ENCODE measurements at regions not wholly inside any gene's neighbourhood (a gene's known extent, or its start where the extent isn't known, plus 50 kb on each side); places are given as distances from the start of the nearest gene placed in this dataset.

GRCh38 chr5:104071887-104072286, 509.3 kb upstream of the NUDT12 start:
- H3K4me3 ChIP-seq = no peak overlapping the region
- no peak for DNase-seq
- no peak overlapping the region for H3K27ac ChIP-seq
- H3K36me3 ChIP-seq = no peaks in the 10 kb centered on the region
- H3K4me1 ChIP-seq = no peaks in the 10 kb centered on the region
- intact Hi-C loops (cut with DNase I; ENCODE audit: low total_unique reads) = no loop called here
- no peak for TF ChIP-seq POLR2AphosphoS5 (IDR thresholded peaks at IDR 0.05)
- TF ChIP-seq EP300 (IDR thresholded peaks at IDR 0.05) = no peak
- TF ChIP-seq CTCF (IDR thresholded peaks at IDR 0.05) = no peak
- no peak for TF ChIP-seq POLR2A (IDR thresholded peaks at IDR 0.05)
- WGBS, 5 donors = 55 to 76% (median 67%) methylated on average over 2 of the region's 2 CpGs
- peaks cover 0 to 13% (median 0%) of the 10 kb centered on the region in 4 donors for H3K9me3 ChIP-seq
- no peaks in the 10 kb centered on the region for H3K27me3 ChIP-seq

DNA sequence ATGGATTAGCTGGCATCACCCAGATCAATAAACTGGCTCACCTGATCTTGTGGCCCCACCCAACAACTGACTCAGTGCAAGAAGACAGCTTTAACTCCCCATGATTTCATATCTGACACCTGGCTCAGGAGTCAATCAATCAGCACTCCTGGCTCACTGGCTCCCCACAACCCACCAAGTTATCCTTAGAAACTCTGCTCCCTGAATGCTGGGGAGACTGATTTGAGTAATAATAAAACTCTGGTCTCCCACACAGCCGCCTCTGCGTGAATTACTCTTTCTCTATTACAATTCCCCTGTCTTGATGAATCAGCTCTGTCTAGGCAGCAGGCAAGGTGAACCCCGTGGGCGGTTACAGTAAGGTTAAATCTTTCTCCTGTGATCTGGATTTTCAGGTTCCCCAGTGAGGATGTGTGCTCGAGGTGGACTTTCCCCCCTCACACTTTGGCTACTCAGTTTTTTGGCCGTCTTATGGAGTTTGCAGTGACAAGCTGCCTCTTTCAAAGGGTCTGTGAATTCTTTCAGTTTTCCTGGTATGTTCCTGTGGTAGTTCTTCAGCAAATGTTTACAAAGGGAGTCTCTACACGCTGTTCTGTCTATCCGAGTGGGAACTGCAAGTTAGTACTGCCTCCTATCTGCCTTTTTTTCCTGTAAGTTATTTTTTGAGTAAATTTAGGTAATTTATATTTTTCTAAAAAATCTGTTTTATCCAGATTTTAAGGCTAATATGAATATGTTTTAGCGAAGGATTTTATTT, 500.2 kb upstream of the NUDT12 start:
- intact Hi-C loops (cut with DNase I; ENCODE audit: low total_unique reads) = no loop called here
- Histone ChIP-seq H3K9me3 (no peaks in the 10 kb centered on the region), H3K27me3 (no peaks in the 10 kb centered on the region), H3K4me1 (no peaks in the 10 kb centered on the region), H3K36me3 (no peaks in the 10 kb centered on the region), H3K27ac (no peak overlapping the region), H3K4me3 (no peak overlapping the region)
- peak in 1 of 2 donors; percentile 12 for DNase-seq
- 34 to 56% (median 39%) methylated on average over 9 of the region's 9 CpGs for WGBS, 5 donors
- TF ChIP-seq POLR2A (IDR thresholded peaks at IDR 0.05) = no peak
- no peak for TF ChIP-seq EP300 (IDR thresholded peaks at IDR 0.05)
- TF ChIP-seq POLR2AphosphoS5 (IDR thresholded peaks at IDR 0.05) = no peak
- no peak for TF ChIP-seq CTCF (IDR thresholded peaks at IDR 0.05)

DNA sequence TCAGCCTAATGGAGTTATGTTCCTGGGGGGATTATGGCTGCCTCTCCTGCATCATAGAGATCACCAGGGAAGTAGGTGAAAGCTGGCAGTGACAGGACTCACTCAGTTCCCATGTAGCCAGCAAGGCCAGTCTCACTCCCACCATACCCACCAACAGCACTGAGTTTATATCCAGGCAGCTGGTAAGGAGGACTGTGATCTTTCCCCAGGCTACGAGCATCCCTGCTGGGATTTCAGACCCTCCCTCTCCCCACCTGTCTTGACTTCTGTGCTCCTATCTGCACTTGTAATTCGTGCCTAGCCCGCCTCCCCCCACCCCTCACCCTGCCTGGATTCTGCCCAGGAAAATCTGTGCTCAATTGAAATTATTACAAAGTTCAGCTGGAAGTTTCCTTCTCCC, 499.1 kb upstream of the NUDT12 start:
- Histone ChIP-seq H3K4me3 (no peak overlapping the region), H3K9me3 (no peaks in the 10 kb centered on the region), H3K27me3 (no peaks in the 10 kb centered on the region), H3K27ac (no peak overlapping the region), H3K4me1 (no peaks in the 10 kb centered on the region), H3K36me3 (no peaks in the 10 kb centered on the region)
- DNase-seq = no peak
- WGBS, 5 donors = 58 to 81% (median 63%) methylated on average over 3 of the region's 3 CpGs
- intact Hi-C loops (cut with DNase I; ENCODE audit: low total_unique reads) = no loop called here
- no peak for TF ChIP-seq POLR2AphosphoS5 (IDR thresholded peaks at IDR 0.05)
- no peak for TF ChIP-seq CTCF (IDR thresholded peaks at IDR 0.05)
- no peak for TF ChIP-seq EP300 (IDR thresholded peaks at IDR 0.05)
- no peak for TF ChIP-seq POLR2A (IDR thresholded peaks at IDR 0.05)

DNA sequence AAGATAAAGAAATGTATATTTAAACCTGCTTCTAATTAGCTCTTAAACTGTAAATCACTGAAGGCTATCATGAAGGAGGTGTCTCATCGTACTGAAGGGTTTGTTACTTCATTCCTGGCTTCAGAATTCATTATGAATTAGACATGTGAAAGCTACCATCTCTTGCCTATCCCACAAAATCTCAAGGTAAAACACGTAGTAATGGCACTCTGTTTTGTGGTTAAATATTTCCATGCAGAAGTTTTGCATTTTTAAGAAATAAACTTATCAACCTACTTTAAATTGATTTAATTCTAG, 490.7 kb upstream of the NUDT12 start:
- 9 to 57% (median 42%) methylated on average over 2 of the region's 2 CpGs for WGBS, 5 donors
- Histone ChIP-seq H3K4me3 (no peak overlapping the region), H3K27me3 (no peaks in the 10 kb centered on the region), H3K27ac (no peak overlapping the region), H3K9me3 (peaks cover 0 to 7% (median 0%) of the 10 kb centered on the region in 4 donors), H3K4me1 (no peaks in the 10 kb centered on the region), H3K36me3 (no peaks in the 10 kb centered on the region)
- TF ChIP-seq POLR2AphosphoS5 (IDR thresholded peaks at IDR 0.05) (no peak), EP300 (IDR thresholded peaks at IDR 0.05) (no peak), CTCF (IDR thresholded peaks at IDR 0.05) (no peak), POLR2A (IDR thresholded peaks at IDR 0.05) (no peak)
- intact Hi-C loops (cut with DNase I; ENCODE audit: low total_unique reads) = no loop called here
- no peak for DNase-seq

Measured in stomach (tissue), 8 donors.